Gastrocnemius medialis (tissue), 4 donors: ENCODE measurements at regions not wholly inside any gene's neighbourhood (a gene's known extent, or its start where the extent isn't known, plus 50 kb on each side); places are given as distances from the start of the nearest gene placed in this dataset.

Source experiments
- POLR2A ChIP-seq, 2 donors: fragments of 450-650 bp; IDR thresholded peaks; one replicate each; pipeline ENCODE4 v1.6.1; 2017; ENCODE audit warnings: antibody characterized with exemption in 2 of 2, mild to moderate bottlenecking in 2 of 2, moderate library complexity in 2 of 2
- TF ChIP-seq, protein P1 (sequence below), 5 experiments: fragments of 450-650 bp in 3 of 5; fragments of 200-600 bp in 2 of 5; sonication (generic) in 2 of 5; IDR thresholded peaks in 4 of 5; conservative IDR thresholded peaks in 1 of 5; 1 replicate in 4 of 5; 2 replicates in 1 of 5; pipeline ENCODE4 v1.5.1; 2016 to 2019; ENCODE audit warnings: antibody characterized with exemption in 5 of 5, mild to moderate bottlenecking in 3 of 5, moderate library complexity in 3 of 5

DNA sequence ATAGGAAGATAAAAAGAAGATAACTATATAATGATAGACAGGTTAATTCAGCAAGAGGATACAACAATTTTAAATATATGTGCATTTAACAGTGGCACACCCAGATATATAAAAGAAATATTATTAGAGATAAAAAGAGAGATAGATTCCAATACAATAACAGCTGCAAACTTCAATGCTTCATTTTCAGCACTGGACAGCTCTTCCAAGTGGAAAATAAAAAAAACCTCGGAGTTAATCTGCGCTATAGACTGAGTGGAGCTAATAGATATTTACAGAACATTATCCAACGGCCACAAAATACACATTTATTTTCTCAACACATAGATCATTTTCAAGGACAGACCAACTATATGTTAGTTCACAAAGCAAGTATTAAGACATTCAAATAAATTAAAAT is 1229.5 kb upstream of the CDH6 start:
- TF ChIP-seq, protein P1, sequence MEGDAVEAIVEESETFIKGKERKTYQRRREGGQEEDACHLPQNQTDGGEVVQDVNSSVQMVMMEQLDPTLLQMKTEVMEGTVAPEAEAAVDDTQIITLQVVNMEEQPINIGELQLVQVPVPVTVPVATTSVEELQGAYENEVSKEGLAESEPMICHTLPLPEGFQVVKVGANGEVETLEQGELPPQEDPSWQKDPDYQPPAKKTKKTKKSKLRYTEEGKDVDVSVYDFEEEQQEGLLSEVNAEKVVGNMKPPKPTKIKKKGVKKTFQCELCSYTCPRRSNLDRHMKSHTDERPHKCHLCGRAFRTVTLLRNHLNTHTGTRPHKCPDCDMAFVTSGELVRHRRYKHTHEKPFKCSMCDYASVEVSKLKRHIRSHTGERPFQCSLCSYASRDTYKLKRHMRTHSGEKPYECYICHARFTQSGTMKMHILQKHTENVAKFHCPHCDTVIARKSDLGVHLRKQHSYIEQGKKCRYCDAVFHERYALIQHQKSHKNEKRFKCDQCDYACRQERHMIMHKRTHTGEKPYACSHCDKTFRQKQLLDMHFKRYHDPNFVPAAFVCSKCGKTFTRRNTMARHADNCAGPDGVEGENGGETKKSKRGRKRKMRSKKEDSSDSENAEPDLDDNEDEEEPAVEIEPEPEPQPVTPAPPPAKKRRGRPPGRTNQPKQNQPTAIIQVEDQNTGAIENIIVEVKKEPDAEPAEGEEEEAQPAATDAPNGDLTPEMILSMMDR (IDR thresholded peaks at IDR 0.05 in 4 of 5, conservative IDR thresholded peaks at IDR 0.05 in 1 of 5): no peak
- TF ChIP-seq POLR2A (IDR thresholded peaks at IDR 0.05): no peak
